IPS-20b (cell line): ENCODE measurements at regions not wholly inside any gene's neighbourhood (a gene's known extent, or its start where the extent isn't known, plus 50 kb on each side); places are given as distances from the start of the nearest gene placed in this dataset.
"Not testable (repeated sequence)": the region's sequence is repeated elsewhere in the genome, so short reads cannot be mapped to it uniquely, and the experiment has no call there.

Source experiments
- H3K27ac ChIP-seq: one replicate; pipeline ENCODE4 v1.5.1; 2013; ENCODE audit warnings: low read length
- H3K27me3 ChIP-seq: 2 replicates; pipeline ENCODE4 v1.6.1; 2013; ENCODE audit warnings: mild to moderate bottlenecking, low read length, inconsistent platforms; ENCODE audit not compliant: insufficient read depth
- H3K36me3 ChIP-seq: 2 replicates; pipeline ENCODE4 v1.6.1; 2013; ENCODE audit warnings: low read depth, mild to moderate bottlenecking, inconsistent platforms, low read length, moderate library complexity; ENCODE audit not compliant: insufficient read depth
- H3K4me1 ChIP-seq: 2 replicates; pipeline ENCODE4 v1.6.1; 2013; ENCODE audit warnings: mild to moderate bottlenecking, control low read depth, inconsistent platforms, low read length, moderate library complexity; ENCODE audit not compliant: insufficient read depth
- H3K4me3 ChIP-seq: 2 replicates; pipeline ENCODE4 v1.5.1; 2013; ENCODE audit warnings: mild to moderate bottlenecking, low read length, inconsistent platforms
- H3K9ac ChIP-seq: 2 replicates; pipeline ENCODE4 v1.6.1; 2013; ENCODE audit warnings: low read depth, mild to moderate bottlenecking, inconsistent platforms, low read length, moderate library complexity
- H3K9me3 ChIP-seq: 2 replicates; pipeline ENCODE4 v1.6.1; 2013; ENCODE audit warnings: mild to moderate bottlenecking, low read depth, low read length, inconsistent platforms; ENCODE audit not compliant: insufficient read depth

DNA sequence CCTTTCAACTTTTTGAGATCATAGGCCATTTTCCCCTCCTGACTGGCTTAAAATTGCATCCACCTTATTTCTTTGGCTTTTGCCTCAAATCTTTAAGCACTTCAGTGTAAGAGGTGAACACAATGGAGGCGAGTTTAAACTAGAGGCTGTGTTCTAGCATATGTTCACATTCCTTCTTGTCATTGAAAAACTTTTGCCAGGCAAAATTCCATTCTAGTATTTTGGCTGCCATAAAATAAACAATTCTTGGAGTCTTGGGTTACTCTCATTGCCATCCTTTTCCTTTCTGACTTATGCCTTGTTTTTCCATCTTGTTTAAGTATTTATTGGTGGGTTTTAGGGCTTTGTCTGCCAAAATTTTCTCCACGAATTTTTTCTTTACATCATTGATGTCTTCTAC is 137.3 kb upstream of the ANXA10 start:
- Histone ChIP-seq H3K9ac (no peak overlapping the region), H3K36me3 (no peaks in the 10 kb centered on the region), H3K27ac (no peak overlapping the region), H3K4me1 (no peaks in the 10 kb centered on the region), H3K4me3 (no peak overlapping the region), H3K9me3 (peaks cover 49% of the 10 kb centered on the region), H3K27me3 (no peaks in the 10 kb centered on the region)

DNA sequence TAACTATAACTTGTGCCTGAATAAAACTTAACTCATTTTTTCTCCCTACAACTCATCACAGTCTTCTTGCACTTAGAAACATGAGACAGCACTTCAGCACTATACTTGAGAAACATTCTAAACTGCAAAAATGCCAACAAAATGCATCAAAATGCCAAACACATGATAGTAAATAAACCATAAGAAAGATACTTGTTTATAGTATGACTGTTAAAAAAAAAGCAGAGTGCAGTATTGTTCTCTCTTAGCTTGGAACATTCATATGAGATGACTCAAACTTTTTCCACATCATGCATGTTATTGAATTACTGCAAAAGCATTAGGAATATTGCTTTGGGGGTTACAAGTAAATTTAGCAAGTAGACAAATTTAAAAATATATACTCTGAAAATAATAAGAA is 135.7 kb upstream of the ANXA10 start:
- Histone ChIP-seq H3K27ac (no peak overlapping the region), H3K27me3 (no peaks in the 10 kb centered on the region), H3K4me1 (no peaks in the 10 kb centered on the region)

DNA sequence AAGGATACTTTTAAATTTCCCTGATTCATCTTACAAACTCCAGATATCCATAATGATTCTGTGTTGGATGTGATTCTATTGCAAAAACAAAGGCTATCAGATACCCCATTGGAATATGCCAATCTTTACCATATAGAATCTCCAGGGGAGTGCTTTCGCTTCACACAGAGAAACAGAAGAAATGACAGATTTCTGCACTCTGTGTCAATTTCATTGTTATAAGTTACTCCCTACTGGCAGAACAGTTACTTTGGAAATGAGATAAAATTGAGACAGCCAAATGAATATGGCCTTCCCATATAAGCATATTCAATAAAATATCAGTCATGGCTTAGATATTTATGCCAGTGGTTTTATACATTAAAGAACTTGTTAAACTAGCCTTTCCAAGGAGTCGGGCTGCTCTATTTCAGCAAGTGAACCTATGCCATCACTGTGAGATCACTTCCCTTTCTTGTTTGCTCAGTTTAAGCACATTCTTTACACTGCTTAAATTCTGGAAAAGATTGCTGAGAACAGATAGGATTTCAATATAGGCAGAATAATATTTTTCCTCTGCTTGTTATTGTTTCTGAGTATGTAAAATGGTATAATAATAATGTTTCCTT is 127.5 kb upstream of the ANXA10 start:
- no peak overlapping the region for H3K27ac ChIP-seq
- no peak overlapping the region for H3K4me3 ChIP-seq
- no peak overlapping the region for H3K9ac ChIP-seq
- no peaks in the 10 kb centered on the region for H3K27me3 ChIP-seq
- H3K9me3 ChIP-seq: 0 out of 2 replicates have a peak, but pooled peaks cover 2% of the 10 kb centered on the region
- H3K36me3 ChIP-seq: no peaks in the 10 kb centered on the region
- H3K4me1 ChIP-seq: peaks cover 3% of the 10 kb centered on the region; the same call in 1 of the 2 replicates

More for the DNA sequence above, 135.7 kb upstream of the ANXA10 start:
- no peak overlapping the region for H3K4me3 ChIP-seq
- no peak overlapping the region for H3K9ac ChIP-seq
- peaks cover 48% of the 10 kb centered on the region for H3K9me3 ChIP-seq
- H3K36me3 ChIP-seq: no peaks in the 10 kb centered on the region

DNA sequence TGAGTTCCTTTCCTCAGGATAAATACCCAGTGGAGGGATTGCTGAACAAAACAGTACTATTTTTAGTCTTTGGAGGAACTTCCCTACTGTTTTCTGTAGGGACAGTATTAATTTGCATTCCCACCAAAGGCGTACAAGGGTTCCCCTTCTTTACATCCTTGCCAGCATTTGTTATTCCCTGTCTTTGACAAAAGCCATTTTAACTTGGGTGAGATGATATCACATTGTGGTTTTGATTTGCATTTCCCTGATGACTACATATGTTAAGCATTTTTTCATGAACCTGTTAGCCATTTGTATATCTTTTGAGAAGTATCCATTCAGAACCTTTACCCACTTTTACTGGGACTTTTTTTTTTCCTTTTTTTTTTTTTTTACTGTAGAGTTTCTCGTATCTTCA is 126.2 kb upstream of the ANXA10 start:
- H3K9ac ChIP-seq: no peak overlapping the region
- no peak overlapping the region for H3K27ac ChIP-seq
- H3K4me1 ChIP-seq: peaks cover 3% of the 10 kb centered on the region; the same call in 1 of the 2 replicates
- no peaks in the 10 kb centered on the region for H3K36me3 ChIP-seq
- no peak overlapping the region for H3K4me3 ChIP-seq
- H3K27me3 ChIP-seq: no peaks in the 10 kb centered on the region
- H3K9me3 ChIP-seq: 0 out of 2 replicates have a peak, but pooled peaks cover 6% of the 10 kb centered on the region

DNA sequence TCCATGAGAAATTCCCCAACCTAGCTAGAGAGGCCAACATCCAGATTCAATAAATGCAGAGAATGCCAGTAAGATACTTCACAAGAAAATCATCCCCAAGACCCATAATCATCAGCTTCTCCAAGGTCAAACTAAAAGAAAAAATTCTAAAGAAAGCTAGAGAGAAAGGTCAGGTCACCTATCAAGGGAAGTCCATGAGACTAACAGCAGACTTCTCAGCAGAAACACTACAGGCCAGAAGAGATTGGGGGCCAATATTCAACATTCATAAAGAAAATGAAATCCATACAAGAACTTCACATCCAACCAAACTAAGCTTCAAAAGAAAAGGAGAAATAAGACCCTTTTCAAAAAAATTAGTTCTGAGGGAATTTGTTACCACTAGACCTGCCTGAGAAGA is 118.8 kb upstream of the ANXA10 start:
- Histone ChIP-seq H3K9me3 (peaks cover 26% of the 10 kb centered on the region; the same call in 1 of the 2 replicates), H3K27ac (no peak overlapping the region), H3K9ac (no peak overlapping the region), H3K27me3 (no peaks in the 10 kb centered on the region), H3K4me3 (no peak overlapping the region), H3K4me1 (no peaks in the 10 kb centered on the region), H3K36me3 (no peaks in the 10 kb centered on the region)

DNA sequence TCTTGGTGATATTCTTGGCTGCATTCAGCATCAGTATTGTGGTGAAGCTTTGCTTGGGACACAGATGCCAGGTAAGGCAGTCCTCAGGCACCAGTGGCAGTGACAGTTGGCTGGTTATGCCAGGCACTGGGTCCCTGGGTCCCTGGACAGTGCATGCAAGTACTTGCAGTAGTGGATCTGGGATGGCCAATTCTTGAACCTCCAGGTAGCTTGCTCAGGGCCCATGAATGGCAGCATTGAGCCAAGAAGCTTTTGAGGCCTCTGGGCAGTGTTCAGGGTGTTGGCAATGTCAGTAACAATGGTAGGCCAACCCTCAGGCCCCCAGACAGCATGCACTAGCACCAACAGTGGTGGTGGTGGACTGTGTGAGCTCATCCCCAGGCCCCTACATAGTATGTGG is 106.8 kb upstream of the ANXA10 start:
- Histone ChIP-seq H3K4me1 (no peaks in the 10 kb centered on the region), H3K9me3 (no peaks in the 10 kb centered on the region), H3K27ac (no peak overlapping the region), H3K4me3 (no peak overlapping the region), H3K27me3 (no peaks in the 10 kb centered on the region), H3K36me3 (no peaks in the 10 kb centered on the region), H3K9ac (no peak overlapping the region)

- H3K9me3 ChIP-seq: no peaks in the 10 kb centered on the region
- no peaks in the 10 kb centered on the region for H3K27me3 ChIP-seq
- H3K36me3 ChIP-seq: no peaks in the 10 kb centered on the region
- no peak overlapping the region for H3K4me3 ChIP-seq
- H3K9ac ChIP-seq: no peak overlapping the region
- H3K27ac ChIP-seq: no peak overlapping the region
- H3K4me1 ChIP-seq: no peaks in the 10 kb centered on the region
Observed at GRCh38 chr4:167986044-167986443, 106.3 kb upstream of the ANXA10 start.

DNA sequence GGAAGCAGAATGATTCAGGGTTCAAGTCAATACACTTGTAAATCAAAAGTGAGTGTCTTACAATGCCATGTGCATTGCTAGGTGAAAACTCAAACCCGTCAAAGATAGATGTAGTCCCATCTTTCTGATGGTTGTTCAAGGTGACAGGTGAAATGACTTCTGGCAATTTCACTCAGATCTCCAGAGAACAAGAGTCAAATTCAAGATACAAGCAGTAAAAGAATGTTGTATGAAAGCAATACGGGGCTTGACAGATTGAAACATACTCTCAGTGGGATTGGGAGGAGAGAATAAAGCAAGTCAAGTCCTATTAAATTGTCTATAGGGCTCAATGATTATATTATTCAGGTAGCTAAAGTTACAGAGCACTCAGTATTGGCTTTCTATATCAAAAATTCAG is 105.1 kb upstream of the ANXA10 start:
- H3K27ac ChIP-seq: no peak overlapping the region
- no peaks in the 10 kb centered on the region for H3K27me3 ChIP-seq
- no peaks in the 10 kb centered on the region for H3K4me1 ChIP-seq
- no peaks in the 10 kb centered on the region for H3K36me3 ChIP-seq
- no peak overlapping the region for H3K9ac ChIP-seq
- H3K9me3 ChIP-seq: no peaks in the 10 kb centered on the region
- H3K4me3 ChIP-seq: no peak overlapping the region

GRCh38 chr4:167989815-167990214 is 102.5 kb upstream of the ANXA10 start:
- Histone ChIP-seq H3K27ac (no peak overlapping the region), H3K27me3 (no peaks in the 10 kb centered on the region), H3K4me1 (no peaks in the 10 kb centered on the region), H3K36me3 (no peaks in the 10 kb centered on the region), H3K9ac (no peak overlapping the region), H3K4me3 (no peak overlapping the region), H3K9me3 (no peaks in the 10 kb centered on the region)

GRCh38 chr4:168008112-168008511 is 84.2 kb upstream of the ANXA10 start:
- not testable (repeated sequence) for H3K4me3 ChIP-seq, H3K36me3 ChIP-seq, H3K27ac ChIP-seq, H3K4me1 ChIP-seq, H3K9ac ChIP-seq, H3K9me3 ChIP-seq, H3K27me3 ChIP-seq

GRCh38 chr4:168019019-168019651 is 73.2 kb upstream of the ANXA10 start:
- H3K36me3 ChIP-seq: no peaks in the 10 kb centered on the region
- no peak overlapping the region for H3K4me3 ChIP-seq
- peaks cover 16% of the 10 kb centered on the region; the same call in 1 of the 2 replicates for H3K9me3 ChIP-seq
- no peaks in the 10 kb centered on the region for H3K27me3 ChIP-seq
- no peak overlapping the region for H3K9ac ChIP-seq
- peaks cover 7% of the 10 kb centered on the region; the same call in 1 of the 2 replicates for H3K4me1 ChIP-seq
- H3K27ac ChIP-seq: no peak overlapping the region

DNA sequence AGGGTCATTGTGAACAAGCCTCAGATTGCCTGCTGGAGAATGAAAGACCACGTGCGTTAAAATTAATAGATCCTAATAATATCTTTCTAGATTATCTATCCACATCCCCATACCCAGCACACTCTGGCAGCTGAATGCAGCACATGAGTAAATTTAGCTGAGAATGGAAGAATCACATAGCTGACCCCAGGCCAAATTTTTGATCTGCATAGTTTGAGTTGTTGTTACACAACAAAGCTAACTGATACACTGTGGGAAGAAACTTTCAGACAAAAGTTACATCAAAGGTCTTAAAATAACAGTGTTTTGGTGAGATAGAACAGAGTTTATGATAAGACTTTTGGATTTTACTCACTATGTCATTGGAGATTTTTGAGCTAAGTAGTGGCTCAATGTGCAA is 72.4 kb upstream of the ANXA10 start:
- Histone ChIP-seq H3K27ac (no peak overlapping the region), H3K4me1 (peaks cover 7% of the 10 kb centered on the region; the same call in 1 of the 2 replicates), H3K9me3 (peaks cover 18% of the 10 kb centered on the region; the same call in 1 of the 2 replicates), H3K36me3 (no peaks in the 10 kb centered on the region), H3K4me3 (no peak overlapping the region), H3K27me3 (no peaks in the 10 kb centered on the region), H3K9ac (no peak overlapping the region)
